GM23248 (cell line): ENCODE measurements at regions not wholly inside any gene's neighbourhood (a gene's known extent, or its start where the extent isn't known, plus 50 kb on each side); places are given as distances from the start of the nearest gene placed in this dataset.

Source experiments
- DNase-seq: peaks from one replicate; pipeline ENCODE4 v3.0.0-alpha.2; 2015
- H2AFZ ChIP-seq: fragments of 200-600 bp; sonication (generic); 2 replicates; pipeline ENCODE4 v1.6.1; 2016; ENCODE audit warnings: antibody characterized with exemption
- H3F3A ChIP-seq: fragments of 200-600 bp; sonication (generic); 2 replicates; pipeline ENCODE4 v1.6.1; 2016; ENCODE audit warnings: mild to moderate bottlenecking, antibody characterized with exemption, mixed run types; ENCODE audit not compliant: insufficient read depth
- H3K27ac ChIP-seq: fragments of 200-600 bp; sonication (generic); 2 replicates; pipeline ENCODE4 v1.5.1; 2016; ENCODE audit warnings: mild to moderate bottlenecking
- H3K27me3 ChIP-seq: fragments of 200-600 bp; sonication (generic); replicated peaks from 2 replicates; pipeline ENCODE4 v1.6.1; 2016; ENCODE audit warnings: mild to moderate bottlenecking; ENCODE audit not compliant: insufficient read depth
- H3K36me3 ChIP-seq: fragments of 200-600 bp; sonication (generic); 2 replicates; pipeline ENCODE4 v1.6.1; 2016; ENCODE audit warnings: low read depth, mild to moderate bottlenecking
- H3K4me1 ChIP-seq: fragments of 200-600 bp; sonication (generic); 2 replicates; pipeline ENCODE4 v1.6.1; 2016; ENCODE audit warnings: mild to moderate bottlenecking; ENCODE audit not compliant: insufficient read depth
- H3K4me2 ChIP-seq: fragments of 200-600 bp; sonication (generic); one replicate; pipeline ENCODE4 v1.6.1; 2016; ENCODE audit warnings: mild to moderate bottlenecking; ENCODE audit not compliant: unreplicated experiment
- H3K4me3 ChIP-seq: fragments of 200-600 bp; sonication (generic); 2 replicates; pipeline ENCODE4 v1.5.1; 2016; ENCODE audit warnings: mild to moderate bottlenecking
- H3K79me2 ChIP-seq: fragments of 200-600 bp; sonication (generic); 2 replicates; pipeline ENCODE4 v1.6.1; 2016; ENCODE audit warnings: mild to moderate bottlenecking; ENCODE audit not compliant: insufficient read depth
- H3K9ac ChIP-seq: fragments of 200-600 bp; sonication (generic); 2 replicates; pipeline ENCODE4 v1.6.1; 2016; ENCODE audit warnings: mild to moderate bottlenecking
- H3K9me2 ChIP-seq: fragments of 200-600 bp; sonication (generic); 2 replicates; pipeline ENCODE4 v1.6.1; 2016; ENCODE audit warnings: mixed run types, mild to moderate bottlenecking, moderate library complexity; ENCODE audit not compliant: insufficient read depth
- H3K9me3 ChIP-seq: fragments of 200-600 bp; sonication (generic); one replicate; pipeline ENCODE4 v1.6.1; 2017; ENCODE audit warnings: low read depth
- H4K20me1 ChIP-seq: fragments of 200-600 bp; sonication (generic); 2 replicates; pipeline ENCODE4 v1.6.0; 2016; ENCODE audit not compliant: insufficient read depth
- EZH2 ChIP-seq: fragments of 200-600 bp; sonication (generic); IDR thresholded peaks from 2 replicates; pipeline ENCODE4 v1.6.1; 2018; ENCODE audit warnings: antibody characterized with exemption, mild to moderate bottlenecking; ENCODE audit not compliant: insufficient read depth, poor library complexity, severe bottlenecking
- EZH2phosphoT487 ChIP-seq: fragments of 200-600 bp; sonication (generic); IDR thresholded peaks from 2 replicates; pipeline ENCODE4 v1.6.1; 2018; ENCODE audit warnings: antibody characterized with exemption, moderate library complexity, mild to moderate bottlenecking, low read depth; ENCODE audit not compliant: insufficient read depth
- WGBS, 2 experiments: methylation state at CpG; one replicate each; pipeline ENCODE4 v1.1.6; 2015 to 2017; ENCODE audit warnings: low lambda C conversion rate in 2 of 2, low coverage in 1 of 2; ENCODE audit errors: missing lambda C conversion rate in 2 of 2; 5-methylcytosine and 5-hydroxymethylcytosine counted together
- in situ Hi-C: fragments of 300-500 bp; cut with MboI; formaldehyde crosslinking; loops from 2 replicates; pipeline ENCODE4 v1.15.0; 2020

DNA sequence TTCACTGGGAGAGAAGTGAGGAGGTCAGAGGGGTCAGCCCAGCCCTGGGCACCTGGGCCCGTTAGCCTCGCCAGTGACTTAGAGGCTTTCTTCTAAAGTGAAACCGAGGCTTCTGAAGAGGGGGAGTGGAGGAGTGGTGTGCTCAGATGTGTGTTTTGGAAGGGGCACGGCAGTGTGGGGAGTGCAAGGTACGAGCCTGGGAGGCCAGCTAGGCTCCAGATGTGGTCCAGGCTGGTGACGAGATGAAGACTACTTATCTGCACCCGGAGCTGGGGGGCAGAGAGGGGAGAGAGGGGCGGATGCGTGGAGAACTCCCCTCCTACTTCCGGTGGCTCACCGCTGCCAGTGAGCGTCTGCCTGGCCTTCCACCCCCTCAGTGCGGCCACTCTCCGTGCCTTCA lies 371.3 kb upstream of the HS6ST1 start:
- Histone ChIP-seq H3K9me3 (no peaks in the 10 kb centered on the region), H3K4me1 (no peaks in the 10 kb centered on the region), H3K27me3 (peaks cover 5% of the 10 kb centered on the region), H3K79me2 (no peaks in the 10 kb centered on the region), H2AFZ (no peak overlapping the region), H3K9ac (no peak overlapping the region), H3K36me3 (no peaks in the 10 kb centered on the region), H3K4me2 (no peak overlapping the region), H3K27ac (no peak overlapping the region), H4K20me1 (no peaks in the 10 kb centered on the region), H3F3A (no peaks in the 10 kb centered on the region), H3K9me2 (no peaks in the 10 kb centered on the region), H3K4me3 (no peak overlapping the region)
- 73 to 81% methylated on average over 14 of the region's 14 CpGs for WGBS, 2 experiments
- TF ChIP-seq EZH2 (no peak), EZH2phosphoT487 (no peak)
- DNase-seq, result no peak
- in situ Hi-C loops, result no loop called here

- no peaks in the 10 kb centered on the region for H3K9me3 ChIP-seq
- H3K4me2 ChIP-seq, result no peak overlapping the region
- H3K9me2 ChIP-seq, result no peaks in the 10 kb centered on the region
- H3K4me1 ChIP-seq, result no peaks in the 10 kb centered on the region
- no peaks in the 10 kb centered on the region for H4K20me1 ChIP-seq
- H3K36me3 ChIP-seq, result no peaks in the 10 kb centered on the region
- H3K9ac ChIP-seq, result no peak overlapping the region
- no peak overlapping the region for H3K4me3 ChIP-seq
- H3K79me2 ChIP-seq, result no peaks in the 10 kb centered on the region
- TF ChIP-seq EZH2phosphoT487 (no peak), EZH2 (no peak)
- peaks cover 10% of the 10 kb centered on the region for H3K27me3 ChIP-seq
- 82 to 88% methylated on average over 10 to 14 of the region's 14 CpGs for WGBS, 2 experiments
- no peak for DNase-seq
- no peak overlapping the region for H2AFZ ChIP-seq
- no peaks in the 10 kb centered on the region for H3F3A ChIP-seq
- in situ Hi-C loops, result no loop called here
- no peak overlapping the region for H3K27ac ChIP-seq
These were observed 371.8 kb upstream of the HS6ST1 start for GRCh38 chr2:128690431-128690830.

DNA sequence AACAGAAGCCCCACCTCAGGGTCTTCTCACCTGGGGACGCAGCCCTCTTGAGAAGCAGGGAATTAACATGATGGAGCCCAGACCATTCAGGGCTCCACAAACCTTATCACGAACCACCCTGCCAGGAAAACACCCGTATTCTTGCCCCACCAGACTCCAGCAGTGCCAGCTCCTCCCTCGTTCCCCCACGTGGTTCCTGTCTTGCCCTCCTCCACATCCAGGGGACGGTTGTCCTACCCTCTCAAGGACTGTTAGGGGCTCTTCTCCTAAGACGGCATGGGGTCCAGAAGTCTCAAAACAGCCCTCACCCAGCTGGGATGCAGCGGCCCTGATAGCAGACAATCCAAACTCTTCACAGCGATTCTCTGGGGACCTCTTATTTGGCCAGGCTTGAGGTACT lies 372.2 kb upstream of the HS6ST1 start:
- H3F3A ChIP-seq, result no peaks in the 10 kb centered on the region
- H3K27ac ChIP-seq, result no peak overlapping the region
- no peak for DNase-seq
- no peaks in the 10 kb centered on the region for H3K9me2 ChIP-seq
- WGBS, 2 experiments, result 50 to 51% methylated on average over 9 of the region's 9 CpGs
- H3K4me3 ChIP-seq, result no peak overlapping the region
- H3K36me3 ChIP-seq, result no peaks in the 10 kb centered on the region
- TF ChIP-seq EZH2phosphoT487, result no peak
- TF ChIP-seq EZH2, result no peak
- peaks cover 13% of the 10 kb centered on the region for H3K27me3 ChIP-seq
- H3K4me1 ChIP-seq, result no peaks in the 10 kb centered on the region
- no peaks in the 10 kb centered on the region for H3K79me2 ChIP-seq
- H4K20me1 ChIP-seq, result no peaks in the 10 kb centered on the region
- no peak overlapping the region for H3K9ac ChIP-seq
- no peaks in the 10 kb centered on the region for H3K9me3 ChIP-seq
- in situ Hi-C loops, result no loop called here
- H2AFZ ChIP-seq, result no peak overlapping the region
- H3K4me2 ChIP-seq, result no peak overlapping the region

DNA sequence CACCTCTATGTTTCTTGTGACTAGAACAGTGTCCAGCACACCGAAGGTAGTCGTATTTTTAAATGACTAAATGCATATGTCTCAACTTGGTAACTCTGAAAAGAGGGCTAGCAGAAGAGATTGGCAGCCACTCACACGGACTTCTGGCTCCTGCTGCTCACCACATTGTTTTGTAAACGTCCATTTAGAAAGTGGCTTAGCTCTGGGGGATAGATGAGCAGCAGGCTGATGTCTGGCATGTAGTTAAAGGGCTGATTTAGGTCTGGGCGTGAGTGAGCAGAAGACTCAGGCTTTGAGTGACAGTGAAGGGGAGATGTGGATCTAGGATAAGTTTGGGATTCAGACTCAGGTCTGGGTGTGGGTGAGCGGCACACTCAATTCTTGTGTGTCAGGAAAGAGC lies 372.9 kb upstream of the HS6ST1 start:
- Histone ChIP-seq H3K27me3 (peaks cover 20% of the 10 kb centered on the region), H3K36me3 (no peaks in the 10 kb centered on the region), H3K9me3 (no peaks in the 10 kb centered on the region), H3K79me2 (no peaks in the 10 kb centered on the region), H3F3A (no peaks in the 10 kb centered on the region), H3K4me2 (no peak overlapping the region), H3K9me2 (no peaks in the 10 kb centered on the region), H3K4me1 (no peaks in the 10 kb centered on the region), H4K20me1 (no peaks in the 10 kb centered on the region), H2AFZ (no peak overlapping the region), H3K9ac (no peak overlapping the region), H3K4me3 (no peak overlapping the region), H3K27ac (no peak overlapping the region)
- in situ Hi-C loops, result no loop called here
- TF ChIP-seq EZH2phosphoT487 (no peak), EZH2 (no peak)
- DNase-seq, result no peak
- WGBS, 2 experiments, result 54% methylated on average over 6 of the region's 6 CpGs

- Histone ChIP-seq H3K36me3 (no peaks in the 10 kb centered on the region), H3K4me3 (no peak overlapping the region), H3K79me2 (no peaks in the 10 kb centered on the region), H3K4me1 (no peaks in the 10 kb centered on the region), H2AFZ (no peak overlapping the region), H3K9ac (no peak overlapping the region), H3F3A (no peaks in the 10 kb centered on the region), H4K20me1 (no peaks in the 10 kb centered on the region), H3K27me3 (peaks cover 26% of the 10 kb centered on the region), H3K27ac (no peak overlapping the region), H3K4me2 (no peak overlapping the region), H3K9me3 (no peaks in the 10 kb centered on the region), H3K9me2 (no peaks in the 10 kb centered on the region)
- in situ Hi-C loops, result no loop called here
- 65 to 70% methylated on average over 15 of the region's 15 CpGs for WGBS, 2 experiments
- no peak for DNase-seq
- no peak for TF ChIP-seq EZH2phosphoT487
- no peak for TF ChIP-seq EZH2
These were observed 374.5 kb upstream of the HS6ST1 start for GRCh38 chr2:128692895-128693742.
